ENCODE measurements at regions not wholly inside any gene's neighbourhood (a gene's known extent, or its start where the extent isn't known, plus 50 kb on each side); places are given as distances from the start of the nearest gene placed in this dataset.
"Not testable (repeated sequence)": the region's sequence is repeated elsewhere in the genome, so short reads cannot be mapped to it uniquely, and the experiment has no call there.

- DNase-seq, result no peak
Measured at GRCh38 chr16:87198328-87198832, 118.8 kb downstream of the C16orf95 start.

GRCh38 chr16:87198881-87199280, 118.3 kb downstream of the C16orf95 start:
- DNase-seq, result no peak

- no peak for DNase-seq
Measured at GRCh38 chr16:87199379-87199778, 117.8 kb downstream of the C16orf95 start.

GRCh38 chr16:87199901-87200300, 117.3 kb downstream of the C16orf95 start:
- DNase-seq, result no peak

GRCh38 chr16:87200637-87201036, 116.6 kb downstream of the C16orf95 start:
- no peak for DNase-seq

GRCh38 chr16:87201052-87201451, 116.1 kb downstream of the C16orf95 start:
- DNase-seq, result no peak

- no peak for DNase-seq
Measured at GRCh38 chr16:87201790-87202189, 115.4 kb downstream of the C16orf95 start.

GRCh38 chr16:87202346-87202745, 114.8 kb downstream of the C16orf95 start:
- DNase-seq, result no peak

GRCh38 chr16:87203060-87203656, 114.0 kb downstream of the C16orf95 start:
- DNase-seq, result peak; percentile 45

- no peak for DNase-seq
Measured at GRCh38 chr16:87206646-87207451, 110.3 kb downstream of the C16orf95 start.

GRCh38 chr16:87207509-87207908, 109.7 kb downstream of the C16orf95 start:
- no peak for DNase-seq

GRCh38 chr16:87207965-87208364, 109.2 kb downstream of the C16orf95 start:
- no peak for DNase-seq

- not testable (repeated sequence) for DNase-seq
Measured at GRCh38 chr16:87208968-87209367, 108.2 kb downstream of the C16orf95 start.

GRCh38 chr16:87209808-87210512, 107.2 kb downstream of the C16orf95 start:
- no peak for DNase-seq

- DNase-seq, result no peak
Measured at GRCh38 chr16:87210894-87211293, 106.3 kb downstream of the C16orf95 start.

GRCh38 chr16:87212026-87212425, 105.2 kb downstream of the C16orf95 start:
- no peak for DNase-seq

GRCh38 chr16:87213536-87213935, 103.7 kb downstream of the C16orf95 start:
- DNase-seq, result no peak

GRCh38 chr16:87216148-87216840, 100.9 kb downstream of the C16orf95 start:
- no peak for DNase-seq

- no peak for DNase-seq
Measured at GRCh38 chr16:87216841-87217275, 100.3 kb downstream of the C16orf95 start.

GRCh38 chr16:87217802-87218201, 99.4 kb downstream of the C16orf95 start:
- DNase-seq, result not testable (repeated sequence)

GRCh38 chr16:87218281-87219055, 98.7 kb downstream of the C16orf95 start:
- no peak for DNase-seq

GRCh38 chr16:87219287-87219909, 97.8 kb downstream of the C16orf95 start:
- no peak for DNase-seq
